ENCODE measurements at regions not wholly inside any gene's neighbourhood (a gene's known extent, or its start where the extent isn't known, plus 50 kb on each side); places are given as distances from the start of the nearest gene placed in this dataset.

DNA sequence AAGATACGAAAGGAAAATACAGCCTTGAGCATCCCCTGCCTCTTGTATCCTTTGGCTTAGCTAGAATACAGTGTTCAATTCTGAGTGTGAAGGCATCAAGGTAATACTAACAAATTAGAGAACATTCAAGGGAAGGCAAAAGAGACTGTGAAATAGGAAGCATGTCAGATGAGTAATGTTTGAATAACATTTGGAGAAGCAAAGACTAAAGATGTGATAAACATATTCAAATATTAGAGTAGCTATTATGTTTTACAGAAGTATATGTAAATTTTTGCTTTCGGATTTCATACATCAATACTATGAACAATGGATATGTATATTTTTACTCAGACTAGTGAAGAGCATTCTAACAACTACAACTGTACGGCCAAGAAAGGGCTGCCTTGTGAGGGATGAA is 161.7 kb upstream of the FN1 start:
- no peak for DNase-seq (ENCODE audit: low spot score)

DNA sequence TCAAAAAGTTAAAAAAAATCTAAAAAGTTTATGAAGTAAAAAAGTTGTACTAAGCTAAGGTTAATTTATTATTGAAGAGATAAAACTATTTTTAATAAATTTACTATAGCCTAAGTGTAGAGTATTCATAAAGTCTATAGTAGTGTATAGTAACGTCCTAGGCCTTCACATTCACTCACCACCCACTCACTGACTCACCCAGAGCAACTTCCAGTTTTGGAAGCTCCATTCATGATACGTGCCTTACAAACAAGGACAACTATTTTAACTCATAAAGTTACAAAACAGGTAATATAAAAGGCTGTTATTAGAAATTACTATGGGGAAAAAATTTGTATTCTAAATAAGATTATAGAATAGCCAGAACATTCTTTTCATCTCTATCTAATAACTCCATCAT is 158.9 kb upstream of the FN1 start:
- no peak for DNase-seq (ENCODE audit: low spot score)

DNA sequence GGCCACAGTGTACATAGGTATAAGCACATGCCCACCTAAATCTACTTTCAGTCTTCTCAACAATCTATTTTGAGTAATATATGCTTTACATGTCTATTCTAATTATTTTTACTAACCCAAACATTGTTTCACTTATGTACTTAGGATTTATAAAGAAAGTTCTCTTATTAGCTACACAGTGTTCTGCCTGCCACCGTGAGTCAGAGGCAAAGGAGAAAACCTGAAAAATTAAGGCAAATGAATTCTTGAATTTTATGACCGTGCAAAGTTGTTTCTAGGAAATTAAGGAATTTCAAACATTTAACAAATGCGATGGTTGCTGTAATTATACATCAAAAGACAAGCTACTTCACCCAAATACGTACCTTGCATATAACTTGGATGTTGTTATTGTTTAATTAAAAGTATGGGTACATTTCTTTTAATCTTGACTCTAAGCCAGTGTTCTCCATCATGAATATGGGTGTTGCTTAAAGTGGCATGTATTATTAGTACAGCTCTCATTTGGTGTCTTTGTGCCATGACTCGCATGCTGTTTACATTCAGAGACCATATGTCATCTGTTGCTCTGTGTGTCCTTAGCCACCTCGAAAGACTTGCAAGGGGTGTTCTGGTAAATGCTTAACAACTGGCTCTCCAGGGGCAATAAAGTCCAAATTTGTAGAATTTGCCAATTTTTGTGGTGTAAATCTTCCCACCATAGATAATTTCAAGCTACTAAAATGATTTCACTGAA is 154.3 kb upstream of the FN1 start:
- DNase-seq (ENCODE audit: low spot score), result no peak

DNA sequence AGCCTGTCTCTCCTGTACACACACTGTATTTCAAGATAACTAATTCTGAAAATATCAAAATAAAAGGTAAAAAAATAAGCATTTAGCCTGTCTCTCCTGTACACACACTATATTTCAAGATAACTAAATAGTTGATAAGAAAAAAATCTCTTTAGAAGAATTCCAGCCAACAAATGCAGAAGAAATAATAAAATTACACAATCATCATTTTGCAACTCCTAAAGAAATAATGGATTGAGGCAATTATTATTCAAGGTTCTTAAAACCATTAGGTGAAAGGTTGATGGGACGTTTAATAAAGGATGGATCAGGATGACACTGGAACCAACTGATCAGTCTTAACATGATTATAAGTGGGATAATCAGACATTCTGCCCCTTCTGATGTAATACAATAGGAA is 148.0 kb upstream of the FN1 start:
- no peak for DNase-seq (ENCODE audit: low spot score)

DNA sequence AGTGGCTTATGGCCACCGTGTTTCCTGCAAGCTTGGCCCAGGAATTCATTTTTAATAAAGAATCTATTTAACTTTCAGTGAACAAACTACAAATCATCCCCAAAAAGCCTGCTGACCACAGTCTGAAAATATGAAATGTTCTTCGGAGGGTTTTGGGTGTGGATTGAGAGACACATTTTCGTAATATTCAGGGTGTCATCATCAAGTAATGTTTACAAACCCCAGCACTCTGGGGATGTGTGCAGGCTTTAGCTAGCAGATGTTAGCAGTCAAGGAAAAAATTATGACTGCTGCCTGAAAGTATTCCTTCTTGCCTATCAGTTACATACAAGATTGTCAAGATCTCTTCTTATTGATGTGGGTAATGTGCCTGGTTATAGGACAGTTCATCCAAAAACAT is 143.9 kb upstream of the FN1 start:
- DNase-seq (ENCODE audit: low spot score), result no peak

DNA sequence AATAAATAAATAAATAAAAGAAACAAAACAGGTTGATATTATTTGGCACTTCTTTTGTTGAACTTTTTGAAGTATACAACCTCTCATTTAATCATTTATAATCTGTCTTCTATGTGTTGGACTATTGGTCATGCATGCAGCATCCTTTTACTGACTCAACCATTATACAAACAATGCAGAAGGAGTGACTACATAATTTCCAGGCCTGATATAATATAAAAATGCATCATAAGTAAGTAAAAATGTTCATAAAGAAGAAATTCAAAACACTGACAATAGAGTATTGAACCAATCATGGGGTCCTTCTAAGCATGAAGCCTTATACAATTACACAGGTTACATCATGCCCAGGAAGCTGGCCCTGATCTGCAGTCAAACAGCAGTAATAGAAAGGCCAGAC is 141.5 kb upstream of the FN1 start:
- DNase-seq (ENCODE audit: low spot score), result no peak

DNA sequence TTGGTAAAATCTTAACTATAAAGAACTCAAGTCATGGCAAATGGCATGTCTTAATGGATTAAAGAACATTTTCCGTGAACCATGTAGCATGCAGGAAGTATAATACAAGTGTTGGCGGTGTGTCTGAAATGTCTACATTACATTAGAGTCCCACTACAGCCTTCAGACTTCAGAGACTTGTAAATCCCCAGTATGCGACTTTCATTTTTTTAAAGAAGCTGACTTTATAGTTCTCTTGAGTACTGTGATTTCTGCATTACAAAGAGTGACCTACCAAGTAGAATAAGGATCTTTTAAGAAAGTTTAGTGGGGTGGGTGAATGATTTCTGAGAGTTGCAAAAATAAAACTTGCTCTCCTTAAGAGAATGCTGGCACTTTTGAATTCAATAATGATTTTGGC is 140.7 kb upstream of the FN1 start:
- no peak for DNase-seq (ENCODE audit: low spot score)

DNA sequence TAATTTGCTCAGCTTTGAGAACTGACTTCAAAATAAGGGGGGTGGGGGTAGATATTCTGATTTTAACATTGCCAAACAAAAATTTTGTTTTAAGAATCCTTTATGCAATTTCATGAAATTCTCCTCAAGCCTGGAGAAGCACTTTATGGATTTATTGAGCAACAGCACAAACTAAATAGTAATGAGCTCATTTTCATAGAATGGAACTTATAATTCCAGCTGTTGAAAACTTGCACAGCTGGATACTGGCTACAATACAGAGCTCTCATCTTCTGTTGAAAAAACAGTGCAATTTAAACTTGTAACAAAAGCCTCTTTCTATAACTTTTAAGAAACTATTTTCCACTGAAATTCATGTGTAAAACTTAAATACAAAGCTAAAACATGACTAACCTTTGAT is 137.6 kb upstream of the FN1 start:
- DNase-seq (ENCODE audit: low spot score), result no peak

DNA sequence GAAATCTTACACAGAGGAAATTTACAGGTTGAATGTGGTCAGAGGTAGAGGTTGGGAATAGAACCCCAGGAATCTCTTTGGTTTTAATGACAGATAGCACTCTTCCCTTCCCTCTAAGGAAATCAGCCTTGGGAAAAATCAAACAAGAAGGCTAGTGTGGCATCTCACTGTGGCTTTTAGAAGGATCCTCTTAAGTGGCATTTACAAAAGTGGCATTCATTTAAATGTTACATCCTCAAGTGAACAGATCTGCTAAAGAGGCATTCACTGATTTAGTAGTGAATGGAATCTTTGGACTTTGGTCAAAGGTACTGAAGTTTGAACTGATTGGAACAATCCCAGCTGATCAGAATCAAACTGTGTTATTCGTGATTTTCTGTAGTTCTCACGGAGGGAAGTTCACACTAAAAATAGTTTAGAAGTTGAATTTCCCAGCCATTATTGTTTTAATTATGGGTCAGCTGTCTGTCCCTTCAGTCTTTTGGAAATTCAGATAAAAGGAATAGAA is 136.5 kb upstream of the FN1 start:
- no peak for DNase-seq (ENCODE audit: low spot score)

DNA sequence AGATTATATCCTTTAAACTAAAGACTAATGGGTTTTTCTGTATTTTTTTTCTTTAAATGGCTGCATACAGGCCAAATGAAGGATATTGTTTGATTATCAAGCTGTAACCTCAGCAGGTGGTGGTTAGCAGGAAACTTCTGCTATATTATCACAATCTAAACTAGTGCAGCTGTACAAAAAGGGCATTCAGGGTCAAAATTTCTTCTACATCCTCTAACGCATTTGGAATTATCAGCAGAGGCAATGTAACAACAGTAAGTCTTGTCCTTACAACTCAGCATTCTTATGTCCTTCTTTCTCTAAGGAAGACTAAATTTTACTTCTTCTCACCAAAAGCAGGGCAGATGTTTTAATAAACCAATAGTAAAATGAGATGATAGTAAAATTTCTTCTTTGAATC is 135.8 kb upstream of the FN1 start:
- DNase-seq (ENCODE audit: low spot score), result no peak

DNA sequence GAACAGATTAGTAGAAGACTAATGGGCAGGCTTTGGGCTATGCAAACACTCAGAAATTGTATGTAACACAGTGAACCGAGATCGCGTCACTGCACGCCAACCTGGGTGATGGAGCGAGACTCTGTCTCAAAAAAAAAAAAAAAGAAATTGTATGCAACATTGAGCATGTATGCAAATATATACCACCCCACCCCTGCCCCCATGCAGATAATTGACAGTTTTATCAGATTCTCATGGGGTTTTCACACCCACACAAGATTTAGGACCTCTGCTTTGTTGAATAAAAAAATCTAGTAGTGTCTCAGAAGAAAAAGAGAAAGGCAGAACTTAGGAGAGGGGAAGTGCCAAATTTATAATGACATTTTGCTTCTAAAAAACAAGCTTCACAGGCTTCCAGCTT is 131.6 kb upstream of the FN1 start:
- DNase-seq (ENCODE audit: low spot score), result no peak

DNA sequence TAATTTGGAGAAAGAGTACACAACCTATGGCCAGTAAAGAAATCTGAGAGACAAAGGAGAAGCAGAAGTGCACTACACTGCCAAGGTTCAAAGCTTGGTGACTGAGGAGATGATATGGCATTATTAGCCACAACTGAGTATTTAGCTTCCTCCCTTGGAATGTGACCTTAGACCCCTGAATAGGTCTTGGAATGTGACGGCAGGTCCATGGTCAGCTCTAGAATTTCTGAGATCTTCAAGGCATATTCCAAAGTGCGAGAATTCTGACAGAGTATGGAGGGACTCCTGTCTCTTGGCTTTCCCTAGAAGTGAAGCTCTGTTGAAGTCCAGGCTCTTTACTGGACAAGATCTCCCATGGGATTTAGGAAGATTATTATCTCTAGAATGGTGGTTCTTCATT is 130.0 kb upstream of the FN1 start:
- no peak for DNase-seq (ENCODE audit: low spot score)

DNA sequence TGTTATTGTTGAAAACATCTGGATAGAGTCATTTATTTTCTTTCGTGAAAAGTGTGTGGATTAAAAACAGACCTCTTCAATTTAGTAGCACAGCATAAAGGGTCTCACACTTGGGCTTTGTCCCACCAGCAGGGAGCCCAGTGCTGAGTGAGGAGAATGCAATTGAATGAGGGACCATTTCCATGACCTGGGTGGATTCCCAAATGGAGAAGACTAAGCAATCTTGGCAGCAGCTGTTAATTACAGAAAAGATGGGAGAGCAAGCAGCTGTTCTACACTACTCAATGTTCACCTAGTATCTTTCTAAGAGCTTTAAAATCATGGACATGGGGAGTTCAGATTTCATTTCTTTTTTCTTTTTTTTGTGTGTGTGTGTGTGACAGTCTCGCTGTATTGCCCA is 121.8 kb upstream of the FN1 start:
- no peak for DNase-seq (ENCODE audit: low spot score)

DNA sequence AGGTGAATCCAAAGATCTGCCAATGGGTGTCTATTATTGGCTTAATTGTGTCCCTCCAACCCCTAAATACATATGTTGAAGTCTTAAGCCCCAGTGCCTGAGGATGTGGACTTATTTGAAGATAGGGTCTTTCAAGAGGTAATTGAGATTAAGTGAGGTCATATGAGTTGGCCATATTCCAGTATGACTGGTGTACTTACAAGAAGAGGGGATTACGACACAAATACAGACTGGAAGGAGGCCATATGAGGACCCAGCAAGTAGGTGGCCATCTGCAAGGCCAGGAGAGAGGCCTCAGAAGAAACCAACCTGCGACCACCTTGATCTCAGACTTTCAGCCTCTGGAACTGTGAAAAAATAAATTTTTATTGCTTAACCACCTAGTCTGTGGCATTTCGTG is 121.1 kb upstream of the FN1 start:
- DNase-seq (ENCODE audit: low spot score), result no peak

DNA sequence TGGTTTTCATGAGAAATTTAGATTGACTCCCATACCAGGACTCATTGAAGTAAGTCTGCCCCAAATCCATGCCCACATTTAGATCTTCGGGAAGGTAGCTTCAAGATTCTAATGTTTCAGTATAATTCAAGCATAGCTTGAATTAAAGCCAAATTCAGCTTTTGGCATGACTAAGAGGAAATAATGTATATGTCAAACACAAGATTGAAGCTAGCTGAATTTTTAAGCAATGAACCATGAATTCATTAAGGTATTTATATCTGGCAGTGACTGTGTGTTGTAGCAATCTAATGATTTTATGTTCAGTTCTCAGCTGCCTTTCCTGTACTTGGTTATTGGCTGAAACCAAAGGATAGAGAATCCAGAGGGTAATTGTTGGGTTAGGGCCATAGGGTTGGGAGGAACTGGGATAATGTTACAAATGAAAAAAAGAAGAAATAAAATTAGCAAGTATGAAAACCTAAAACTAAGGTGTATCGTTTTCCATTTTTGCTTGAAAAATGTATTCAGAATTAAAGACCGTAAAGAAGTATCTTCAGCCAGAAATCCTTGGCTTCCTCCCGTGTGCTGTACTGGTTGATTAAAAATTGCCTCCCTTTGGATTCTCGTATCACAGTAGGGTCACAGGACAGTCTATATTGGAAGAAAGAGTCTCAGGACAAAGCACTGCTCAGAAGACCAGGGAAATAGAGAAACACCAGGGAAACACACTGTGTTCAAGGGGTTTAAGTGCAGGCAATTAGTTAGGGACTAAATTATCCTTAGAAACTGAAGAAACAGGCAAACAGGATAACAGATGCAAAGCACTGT is 119.0 kb upstream of the FN1 start:
- DNase-seq (ENCODE audit: low spot score), result no peak

DNA sequence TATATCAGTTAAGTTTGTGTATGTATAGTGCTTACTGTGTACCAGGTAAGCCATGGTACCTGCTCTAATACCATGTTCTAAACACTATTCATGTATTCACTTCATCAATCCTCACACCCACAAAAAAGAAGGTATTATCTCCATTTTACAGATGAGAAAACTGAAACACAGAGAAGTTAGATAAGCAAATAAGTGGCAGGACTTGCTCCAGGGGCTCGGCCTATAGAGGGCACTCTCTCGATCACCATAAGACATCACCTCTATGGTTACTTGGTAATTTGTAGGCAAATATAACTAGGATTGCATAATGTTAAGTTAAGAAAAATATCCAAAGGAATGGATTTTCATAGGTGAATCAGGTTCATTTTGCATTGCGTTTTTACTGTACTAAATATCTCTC is 118.1 kb upstream of the FN1 start:
- no peak for DNase-seq (ENCODE audit: low spot score)

DNA sequence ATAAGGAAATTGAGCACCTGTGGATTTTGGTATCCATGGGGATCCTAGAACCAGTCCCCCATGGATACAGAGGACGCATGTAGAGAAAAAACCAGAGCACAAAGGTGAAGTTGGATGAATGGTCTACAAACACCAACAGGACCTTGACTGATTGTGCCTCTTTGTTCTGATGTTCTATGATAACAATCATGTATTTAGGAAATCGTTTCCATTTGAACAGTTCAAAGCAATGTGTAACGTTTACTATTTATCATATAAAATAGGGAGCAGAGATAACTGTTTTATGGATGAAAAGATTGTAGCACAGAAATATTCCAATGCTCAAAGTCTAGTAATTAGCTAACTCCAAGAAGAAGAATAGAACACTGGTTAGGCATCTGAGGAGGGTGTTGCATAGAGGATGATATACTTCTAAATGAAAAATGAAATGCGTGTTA is 116.3 kb upstream of the FN1 start:
- no peak for DNase-seq (ENCODE audit: low spot score)

DNA sequence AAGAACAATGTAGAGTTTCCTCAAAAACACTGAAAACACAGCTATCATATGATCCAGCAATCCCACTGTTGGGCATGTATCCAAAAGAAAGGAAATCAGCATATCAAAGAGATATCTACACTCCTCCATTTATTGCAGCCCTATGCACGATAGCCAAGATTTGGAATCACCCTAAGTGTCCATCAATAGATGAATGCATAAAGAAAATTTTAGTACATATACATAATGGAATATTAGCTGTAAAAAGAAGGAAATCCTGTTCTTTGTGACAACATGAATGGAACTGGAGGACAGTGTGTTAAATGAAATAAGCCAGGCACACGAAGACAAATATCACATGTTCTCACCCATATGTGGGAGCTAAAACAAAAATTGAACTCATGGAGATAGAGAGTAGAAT is 114.5 kb upstream of the FN1 start:
- no peak for DNase-seq (ENCODE audit: low spot score)

DNA sequence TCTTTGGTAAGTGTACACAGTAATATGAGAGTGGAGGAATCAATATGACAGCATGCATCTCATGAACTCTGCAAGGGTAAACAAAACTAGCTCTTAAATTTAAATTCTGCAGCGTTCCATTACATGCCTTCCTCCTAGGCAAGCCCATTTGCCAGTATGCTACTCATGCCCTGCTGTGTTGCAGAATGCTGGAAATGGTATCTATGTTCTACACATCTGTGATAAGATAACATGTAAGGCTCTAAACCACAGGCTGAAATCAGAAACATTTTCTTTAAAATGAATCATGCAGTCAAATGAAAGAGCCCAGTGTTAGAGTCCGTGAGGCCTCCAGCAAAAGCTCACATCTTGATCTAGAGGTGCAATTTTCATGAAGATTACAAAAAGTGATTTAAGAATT is 112.8 kb upstream of the FN1 start:
- no peak for DNase-seq (ENCODE audit: low spot score)

DNA sequence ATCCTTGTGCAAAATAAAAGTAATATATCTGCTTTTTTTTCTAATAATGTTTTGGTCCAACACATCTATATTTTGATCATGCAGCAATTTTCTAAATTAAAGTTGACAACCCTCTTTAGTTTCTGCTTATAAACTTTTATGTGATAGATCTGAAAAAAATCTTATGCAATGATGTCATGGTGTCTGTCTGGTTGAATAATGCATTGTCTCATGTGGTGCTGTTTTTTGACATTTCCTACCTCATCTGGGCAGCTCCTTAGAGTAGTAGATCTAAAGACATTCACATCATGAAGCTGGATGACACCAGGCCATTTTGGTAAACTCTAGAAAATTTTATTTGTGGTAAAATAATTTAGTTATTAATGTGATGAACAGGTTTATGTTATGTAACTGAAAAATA is 106.8 kb upstream of the FN1 start:
- no peak for DNase-seq (ENCODE audit: low spot score)

DNA sequence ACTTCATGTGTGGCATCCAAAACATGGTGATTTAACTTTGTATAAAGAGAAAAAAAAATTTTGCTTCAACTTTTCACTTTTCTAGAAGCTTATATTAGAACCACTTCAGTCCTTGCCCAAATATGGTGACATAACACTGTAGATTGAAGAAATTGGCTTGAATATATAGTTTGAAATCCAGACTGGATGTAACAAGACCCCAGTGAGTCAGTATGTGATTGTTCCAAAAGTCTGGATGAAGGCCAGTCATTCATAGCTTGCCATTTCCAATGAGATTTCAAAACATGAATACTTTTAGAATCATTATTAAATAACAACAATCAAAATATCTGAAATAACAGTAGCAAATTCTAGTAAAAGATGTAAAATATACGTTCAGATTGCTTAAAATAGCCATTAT is 104.8 kb upstream of the FN1 start:
- DNase-seq (ENCODE audit: low spot score), result no peak

DNA sequence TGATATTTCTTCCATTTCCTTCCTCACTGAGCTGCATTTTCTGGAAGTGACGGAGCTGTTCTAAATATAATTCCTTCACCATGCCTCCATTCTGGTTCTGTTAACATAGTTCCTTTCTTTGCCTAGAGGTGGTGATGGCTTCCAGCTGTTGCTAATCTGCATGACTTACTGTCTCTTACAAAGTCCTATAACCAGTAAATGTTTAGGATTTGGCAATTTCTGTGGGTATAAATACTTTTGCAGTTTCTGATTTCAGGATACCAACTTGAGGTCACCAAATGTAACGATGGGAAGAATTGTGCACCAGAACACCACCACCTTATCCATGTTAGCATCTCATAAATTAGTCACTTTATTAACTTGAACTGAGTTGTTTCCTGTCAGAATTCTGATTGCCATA is 101.7 kb upstream of the FN1 start:
- no peak for DNase-seq (ENCODE audit: low spot score)

DNA sequence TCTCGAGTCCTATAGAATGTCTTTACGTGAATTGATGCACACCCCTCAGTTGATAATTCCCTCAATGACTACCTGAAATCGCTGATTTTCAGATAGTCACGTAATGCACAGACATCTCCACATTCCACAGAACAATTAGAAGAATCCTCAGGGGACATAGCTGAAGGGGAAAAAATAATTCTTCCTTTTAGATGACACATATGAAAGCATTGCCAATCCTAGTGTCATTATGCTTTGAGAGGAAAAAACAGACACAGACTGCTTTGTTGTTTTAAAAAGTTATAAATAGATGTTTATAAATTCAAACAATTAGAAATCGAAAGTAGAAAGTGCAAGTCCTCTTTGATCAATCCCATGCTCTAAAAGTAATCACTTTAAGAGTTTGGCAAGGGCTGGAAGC is 100.6 kb upstream of the FN1 start:
- DNase-seq (ENCODE audit: low spot score), result no peak

DNA sequence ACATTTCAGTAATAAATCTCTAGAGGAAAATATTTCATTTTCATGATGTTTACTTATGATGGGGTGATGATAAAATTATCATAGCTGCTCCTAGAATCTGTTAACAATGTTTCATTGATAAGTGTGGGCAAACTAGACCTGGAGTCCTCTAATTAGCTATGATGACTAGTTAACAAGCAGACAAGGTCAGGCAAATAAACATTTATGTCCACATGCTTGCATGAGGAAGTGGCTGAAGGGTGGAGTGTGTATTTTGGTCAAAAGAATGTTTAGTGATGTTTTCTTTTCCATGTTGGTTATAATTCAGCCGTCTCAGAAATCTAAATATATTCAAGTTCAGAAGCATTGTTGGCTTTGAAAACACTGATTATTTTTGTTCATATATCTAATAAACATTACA is 99.9 kb upstream of the FN1 start:
- no peak for DNase-seq (ENCODE audit: low spot score)

Data from RKO (cell line).